ENCODE measurements at regions not wholly inside any gene's neighbourhood (a gene's known extent, or its start where the extent isn't known, plus 50 kb on each side); places are given as distances from the start of the nearest gene placed in this dataset.

DNA sequence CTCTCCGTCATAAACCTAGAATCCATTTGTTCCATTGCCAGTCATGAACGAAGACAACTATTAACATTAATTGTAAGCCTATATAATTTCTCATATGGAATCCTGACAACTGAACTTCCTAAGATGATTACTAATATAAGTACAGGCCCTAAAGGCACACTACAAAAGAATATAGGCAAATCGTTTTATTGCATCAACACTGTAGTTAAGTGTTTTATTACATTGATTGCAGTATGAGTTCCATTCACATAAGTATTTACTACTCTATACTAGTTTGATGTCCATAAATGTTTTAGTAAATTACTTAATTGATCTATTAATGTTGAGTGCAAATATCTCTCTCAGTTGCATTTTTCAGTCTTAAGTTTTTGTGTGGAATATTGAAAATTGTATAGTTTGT is 113.1 kb upstream of the SEMA3C start:
- TF ChIP-seq, protein P1, sequence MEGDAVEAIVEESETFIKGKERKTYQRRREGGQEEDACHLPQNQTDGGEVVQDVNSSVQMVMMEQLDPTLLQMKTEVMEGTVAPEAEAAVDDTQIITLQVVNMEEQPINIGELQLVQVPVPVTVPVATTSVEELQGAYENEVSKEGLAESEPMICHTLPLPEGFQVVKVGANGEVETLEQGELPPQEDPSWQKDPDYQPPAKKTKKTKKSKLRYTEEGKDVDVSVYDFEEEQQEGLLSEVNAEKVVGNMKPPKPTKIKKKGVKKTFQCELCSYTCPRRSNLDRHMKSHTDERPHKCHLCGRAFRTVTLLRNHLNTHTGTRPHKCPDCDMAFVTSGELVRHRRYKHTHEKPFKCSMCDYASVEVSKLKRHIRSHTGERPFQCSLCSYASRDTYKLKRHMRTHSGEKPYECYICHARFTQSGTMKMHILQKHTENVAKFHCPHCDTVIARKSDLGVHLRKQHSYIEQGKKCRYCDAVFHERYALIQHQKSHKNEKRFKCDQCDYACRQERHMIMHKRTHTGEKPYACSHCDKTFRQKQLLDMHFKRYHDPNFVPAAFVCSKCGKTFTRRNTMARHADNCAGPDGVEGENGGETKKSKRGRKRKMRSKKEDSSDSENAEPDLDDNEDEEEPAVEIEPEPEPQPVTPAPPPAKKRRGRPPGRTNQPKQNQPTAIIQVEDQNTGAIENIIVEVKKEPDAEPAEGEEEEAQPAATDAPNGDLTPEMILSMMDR (conservative IDR thresholded peaks at IDR 0.05; ENCODE audit: low read length) = no peak
- H3K4me3 ChIP-seq (ENCODE audit: low read length) = no peak overlapping the region
- DNase-seq (ENCODE audit: low read depth) = no peak

GRCh38 chr7:81031243-81031642 is 112.4 kb upstream of the SEMA3C start:
- H3K4me3 ChIP-seq (ENCODE audit: low read length) = no peak overlapping the region
- TF ChIP-seq, protein P1 (conservative IDR thresholded peaks at IDR 0.05; ENCODE audit: low read length) = no peak
- DNase-seq (ENCODE audit: low read depth) = no peak

- DNase-seq (ENCODE audit: low read depth) = no peak
- H3K4me3 ChIP-seq (ENCODE audit: low read length) = no peak overlapping the region
- TF ChIP-seq, protein P1 (conservative IDR thresholded peaks at IDR 0.05; ENCODE audit: low read length) = no peak
These were observed 111.6 kb upstream of the SEMA3C start for GRCh38 chr7:81030472-81030871.

DNA sequence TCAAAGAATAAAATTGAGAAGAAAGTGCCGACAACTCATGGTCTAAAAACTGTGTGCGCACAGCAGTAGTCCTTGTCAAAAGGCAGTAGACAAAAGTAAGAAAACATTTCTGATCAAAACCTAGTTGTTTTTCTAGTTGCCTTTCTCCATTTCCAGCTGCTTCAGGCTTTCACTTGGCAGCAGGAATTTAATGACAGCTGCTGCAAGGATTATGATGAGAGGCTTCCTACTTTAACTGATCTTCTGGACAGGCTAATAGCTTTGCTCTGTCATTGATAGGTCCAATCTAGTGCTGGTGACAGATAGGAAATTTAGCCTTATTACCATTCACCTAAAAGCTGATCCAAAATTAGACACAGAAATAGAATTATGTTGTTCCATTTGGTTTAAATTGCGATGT is 110.7 kb upstream of the SEMA3C start:
- no peak overlapping the region for H3K4me3 ChIP-seq (ENCODE audit: low read length)
- TF ChIP-seq, protein P1 (conservative IDR thresholded peaks at IDR 0.05; ENCODE audit: low read length) = no peak
- no peak for DNase-seq (ENCODE audit: low read depth)

DNA sequence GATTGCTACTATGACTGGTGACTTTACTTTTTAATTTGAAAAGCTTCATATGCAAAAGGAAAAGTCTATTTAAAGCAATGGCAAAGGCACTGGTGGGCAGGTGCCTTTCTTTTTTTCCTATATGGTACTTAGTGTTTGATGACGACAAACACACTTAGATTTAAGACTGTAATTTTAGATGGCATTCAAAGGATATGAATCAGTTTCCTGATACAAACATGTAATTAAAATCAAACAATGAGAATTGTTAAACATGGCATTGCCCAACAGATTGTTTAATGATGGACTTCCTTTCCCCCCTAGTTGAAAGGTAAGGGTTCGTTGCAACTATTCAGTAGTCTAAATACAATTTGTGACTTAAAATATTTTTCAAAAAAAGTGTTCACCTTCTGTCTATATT is 106.5 kb upstream of the SEMA3C start:
- H3K4me3 ChIP-seq (ENCODE audit: low read length) = no peak overlapping the region
- TF ChIP-seq, protein P1 (conservative IDR thresholded peaks at IDR 0.05; ENCODE audit: low read length) = no peak
- DNase-seq (ENCODE audit: low read depth) = no peak

DNA sequence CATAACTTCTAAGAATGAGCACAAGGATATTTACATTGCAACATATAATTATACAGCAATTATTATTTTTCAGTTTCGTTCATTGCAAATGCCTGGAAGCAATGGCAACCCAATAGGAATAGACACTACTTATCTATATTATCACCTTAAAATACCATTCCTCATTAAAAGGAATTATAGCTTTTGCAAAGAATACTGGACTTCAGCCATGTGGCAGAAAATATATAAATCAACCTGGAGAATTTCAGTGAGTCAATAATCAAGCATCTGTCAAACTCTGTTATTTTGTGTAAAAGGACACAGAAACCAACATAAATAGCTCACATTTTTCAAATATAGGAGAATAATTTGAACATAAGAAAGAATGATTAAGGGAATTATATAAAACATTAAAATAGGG is 96.1 kb upstream of the SEMA3C start:
- no peak overlapping the region for H3K4me3 ChIP-seq (ENCODE audit: low read length)
- DNase-seq (ENCODE audit: low read depth) = no peak
- TF ChIP-seq, protein P1 (conservative IDR thresholded peaks at IDR 0.05; ENCODE audit: low read length) = no peak

GRCh38 chr7:81014266-81014665 is 95.4 kb upstream of the SEMA3C start:
- TF ChIP-seq, protein P1 (conservative IDR thresholded peaks at IDR 0.05; ENCODE audit: low read length) = no peak
- no peak overlapping the region for H3K4me3 ChIP-seq (ENCODE audit: low read length)
- DNase-seq (ENCODE audit: low read depth) = peak; percentile 28

All from AG10803 (cell line).